Heart right ventricle (tissue), 16 donors: ENCODE measurements at regions not wholly inside any gene's neighbourhood (a gene's known extent, or its start where the extent isn't known, plus 50 kb on each side); places are given as distances from the start of the nearest gene placed in this dataset.

Experiments used
- ATAC-seq, 8 donors: fragments of 200-7000 bp; cut with Tn5 transposase; one replicate each; pipeline ENCODE4 v1.9.1; 2020; ENCODE audit warnings: mild to moderate bottlenecking in 8 of 8, moderate library complexity in 8 of 8, moderate number of reproducible peaks in 1 of 8
- DNase-seq, 2 donors: peaks; one replicate each; pipeline ENCODE4 v3.0.0-alpha.2; 2020
- H3K27ac ChIP-seq, 10 donors: fragments of 200-600 bp; sonication (generic) in 2 of 10; one replicate each; pipeline versions ENCODE4 v1.5.0 to v1.8.0; 2020 to 2022; ENCODE audit warnings: mild to moderate bottlenecking in 3 of 10
- H3K27me3 ChIP-seq, 7 donors: fragments of 200-600 bp; one replicate each; pipeline ENCODE4 v1.8.0; 2021 to 2022; ENCODE audit warnings: mild to moderate bottlenecking in 2 of 7
- H3K36me3 ChIP-seq, 9 donors: fragments of 200-600 bp; sonication (generic) in 1 of 9; one replicate each; pipeline versions ENCODE4 v1.5.0 to v1.8.0; 2020 to 2022; ENCODE audit warnings: mild to moderate bottlenecking in 2 of 9
- H3K4me1 ChIP-seq, 9 donors: fragments of 200-600 bp; sonication (generic) in 1 of 9; one replicate each; pipeline versions ENCODE4 v1.5.0 to v1.8.0; 2020 to 2022; ENCODE audit warnings: mild to moderate bottlenecking in 4 of 9
- H3K4me3 ChIP-seq, 10 donors: fragments of 200-600 bp; sonication (generic) in 2 of 10; one replicate each; pipeline versions ENCODE4 v1.5.0 to v1.8.0; 2020 to 2022; ENCODE audit warnings: mild to moderate bottlenecking in 7 of 10, moderate library complexity in 2 of 10
- H3K9me3 ChIP-seq, 11 donors: fragments of 200-600 bp in 10 of 11; sonication (generic) in 2 of 11; one replicate each; pipeline versions ENCODE4 v1.5.0 to v1.8.0; 2013 to 2022; ENCODE audit warnings: mild to moderate bottlenecking in 2 of 11, control low read depth in 1 of 11, moderate library complexity in 1 of 11
- CTCF ChIP-seq, 9 donors: fragments of 200-600 bp; sonication (generic) in 2 of 9; IDR thresholded peaks; one replicate each; pipeline versions ENCODE4 v1.5.0 to v1.8.0; 2021 to 2022; ENCODE audit warnings: antibody characterized with exemption in 9 of 9, mild to moderate bottlenecking in 5 of 9, moderate library complexity in 1 of 9
- WGBS, 2 donors: extraction: QIAGEN DNeasy Blood & Tissue Kit; methylation state at CpG; one replicate each; pipeline ENCODE4 v1.1.7; 2013; ENCODE audit warnings: inconsistent platforms in 1 of 2; 5-methylcytosine and 5-hydroxymethylcytosine counted together
- intact Hi-C, 10 donors: fragments of 100-400 bp; cut with DNase I; formaldehyde crosslinking; loops; one replicate each; pipeline versions ENCODE4 v1.11.1 to v1.14.2; 2022
- donor health status: Arrhythmogenic right ventricular cardiomyopathy.
- donor health status: ischemic (EF 13 %, LVEDD 7.1; RV severe dilation, severe dysfunction).
- donor health status: healthy with polysubstance abuse.
- donor health status: DM: no; HTN: yes; CAD: no.
- donor health status: DM: no; HTN: no; CAD: no.
- donor health status: ischemic (EF 25% LVEDD 6.9; RV normal size, moderate dysfunction).
- donor health status: ischemic (EF 25% LVEDD 5.7; RV mildly dilated, moderate dysfunction).
- donor health status: healthy.
- donor health status: DM: yes; HTN: yes; CAD: no.
- donor health status: Ischemic cardiomyopathy.
- donor health status: ischemic (EF 35%, LVEDD 5.7; RV mildly dilated, moderate dysfunction).
- donor health status: nonischemic (EF 11% LVEDD 7.7; RV severe dilation, severe dysfunction).
- donor health status: DM: yes; HTN: yes; CAD: no.
- donor health status: PGD.
- donor health status: ischemic (EF 29% LVEDD 5.4; RV normal size, mild dysfunction).
- donor health status: nonischemic (EF 23%, LVEDD 6.1; RV moderate dilation, normal function).

GRCh38 chr3:190738636-190739155, 123.8 kb downstream of the GMNC start:
- no peaks in the 10 kb centered on the region for H3K9me3 ChIP-seq
- H3K27me3 ChIP-seq, result no peaks in the 10 kb centered on the region
- ATAC-seq (no peak), DNase-seq (no peak)
- no peak overlapping the region for H3K4me3 ChIP-seq
- H3K4me1 ChIP-seq, result no peaks in the 10 kb centered on the region
- no peak for TF ChIP-seq CTCF (IDR thresholded peaks at IDR 0.05)
- intact Hi-C loops, result no loop called here
- H3K36me3 ChIP-seq, result no peaks in the 10 kb centered on the region
- 76 to 83% methylated on average over 2 of the region's 2 CpGs for WGBS, 2 donors
- no peak overlapping the region for H3K27ac ChIP-seq

- WGBS, 2 donors, result 89 to 95% methylated on average over 4 of the region's 4 CpGs
- no peaks in the 10 kb centered on the region for H3K27me3 ChIP-seq
- H3K4me3 ChIP-seq, result no peak overlapping the region
- TF ChIP-seq CTCF (IDR thresholded peaks at IDR 0.05), result no peak
- no peaks in the 10 kb centered on the region for H3K4me1 ChIP-seq
- no peaks in the 10 kb centered on the region for H3K36me3 ChIP-seq
- no peak for DNase-seq
- no peak for ATAC-seq
- intact Hi-C loops, result no loop called here
- no peak overlapping the region for H3K27ac ChIP-seq
- H3K9me3 ChIP-seq, result no peaks in the 10 kb centered on the region
These were observed 125.0 kb downstream of the GMNC start for GRCh38 chr3:190737446-190737845.

GRCh38 chr3:190734490-190734889, 128.0 kb downstream of the GMNC start:
- WGBS, 2 donors, result 97 to 98% methylated on average over 2 of the region's 2 CpGs
- H3K27ac ChIP-seq, result no peak overlapping the region
- intact Hi-C loops, result no loop called here

GRCh38 chr3:190733591-190734146, 128.8 kb downstream of the GMNC start:
- H3K9me3 ChIP-seq, result no peaks in the 10 kb centered on the region
- H3K4me1 ChIP-seq, result no peaks in the 10 kb centered on the region
- WGBS, 2 donors, result 61 to 65% methylated on average over 1 of the region's 1 CpG
- ATAC-seq, result no peak
- H3K27ac ChIP-seq, result no peak overlapping the region
- no peak for DNase-seq
- no peaks in the 10 kb centered on the region for H3K27me3 ChIP-seq
- TF ChIP-seq CTCF (IDR thresholded peaks at IDR 0.05), result no peak
- H3K4me3 ChIP-seq, result no peak overlapping the region
- no peaks in the 10 kb centered on the region for H3K36me3 ChIP-seq
- intact Hi-C loops, result no loop called here

More at GRCh38 chr3:190734490-190734889, 128.0 kb downstream of the GMNC start:
- no peaks in the 10 kb centered on the region for H3K36me3 ChIP-seq
- no peaks in the 10 kb centered on the region for H3K27me3 ChIP-seq
- no peak overlapping the region for H3K4me3 ChIP-seq
- DNase-seq (no peak), ATAC-seq (no peak)
- H3K9me3 ChIP-seq, result no peaks in the 10 kb centered on the region
- no peak for TF ChIP-seq CTCF (IDR thresholded peaks at IDR 0.05)
- H3K4me1 ChIP-seq, result no peaks in the 10 kb centered on the region
